ENCODE measurements at regions not wholly inside any gene's neighbourhood (a gene's known extent, or its start where the extent isn't known, plus 50 kb on each side); places are given as distances from the start of the nearest gene placed in this dataset.

- TF ChIP-seq CTCF (IDR thresholded peaks at IDR 0.05): no peak
- no peak for TF ChIP-seq POLR2AphosphoS5 (IDR thresholded peaks at IDR 0.05)
Observed at GRCh38 chr9:134983506-134984371, 66.0 kb upstream of the FCN1 start.
